RCC 7860 (cell line): ENCODE measurements at regions not wholly inside any gene's neighbourhood (a gene's known extent, or its start where the extent isn't known, plus 50 kb on each side); places are given as distances from the start of the nearest gene placed in this dataset.
A peak's percentile ranks its signal among the peaks of the same experiment; 100 is the strongest.
"Not testable (repeated sequence)": the region's sequence is repeated elsewhere in the genome, so short reads cannot be mapped to it uniquely, and the experiment has no call there.

Experiments used
- DNase-seq: peaks from one replicate; pipeline ENCODE4 v3.0.0-alpha.2; 2015; ENCODE audit warnings: low spot score
- FAIRE-seq: peaks from 2 replicates; lab custom pipeline; 2012; peaks lifted over from hg19 to GRCh38; lab: Jason Lieb, UNC

DNA sequence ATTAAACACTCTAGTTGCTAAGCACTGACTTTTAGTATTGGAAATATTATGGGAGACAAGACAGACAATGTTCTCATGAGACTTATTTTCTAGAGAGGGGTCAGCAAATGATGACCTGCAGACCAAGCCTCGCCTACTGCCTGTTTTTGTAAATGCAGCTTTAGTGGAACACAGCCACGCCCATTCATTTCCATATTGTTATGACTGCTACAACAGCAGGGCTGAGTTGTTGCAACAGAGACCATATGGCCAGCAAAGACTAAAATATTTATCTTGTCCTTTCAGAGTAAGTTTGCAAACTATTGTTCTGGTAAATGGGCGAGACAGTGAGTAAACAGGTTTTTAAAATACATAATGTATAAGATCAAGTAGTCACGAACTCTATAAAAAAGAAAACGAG, 570.2 kb downstream of the NTRK3 start:
- no peak for FAIRE-seq
- DNase-seq, result no peak

DNA sequence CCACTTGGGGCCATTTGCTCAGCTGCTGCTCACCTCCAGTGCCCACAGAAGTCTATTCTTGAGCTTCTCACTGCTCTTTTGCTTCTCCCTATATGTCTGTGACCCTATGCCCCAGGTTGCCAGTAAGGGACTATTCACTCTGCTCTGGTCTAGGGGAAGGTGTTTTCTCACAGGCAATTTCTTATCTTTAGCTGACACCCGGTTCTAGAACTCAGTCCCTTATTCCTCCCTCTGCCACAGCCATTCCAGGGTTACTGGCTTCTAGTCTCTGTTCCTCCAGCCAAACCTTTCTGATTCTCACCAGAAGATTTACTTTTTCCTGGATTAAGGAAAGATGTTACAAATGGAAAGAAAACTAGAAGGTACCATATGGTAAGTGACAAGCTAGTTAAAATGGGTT, 574.0 kb downstream of the NTRK3 start:
- DNase-seq (no peak), FAIRE-seq (no peak)

DNA sequence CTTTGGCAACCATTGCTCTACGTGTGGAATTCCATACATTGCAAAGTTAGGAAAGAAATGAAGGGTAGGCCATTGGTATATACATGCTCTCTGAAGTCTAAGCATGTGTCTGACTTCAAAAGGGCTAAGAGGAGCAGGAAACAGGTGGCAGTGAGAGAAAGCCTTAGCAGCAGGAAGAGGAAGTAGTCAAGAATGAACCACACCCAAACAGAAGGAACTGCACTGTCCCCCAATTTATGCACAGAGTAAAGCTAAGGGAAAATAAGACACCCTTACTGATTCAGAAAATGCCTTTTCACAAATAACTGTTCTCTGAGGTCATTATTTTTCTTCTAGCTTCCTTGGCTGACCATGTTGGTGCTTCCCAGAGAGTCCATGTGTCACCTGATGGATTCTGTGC, 575.4 kb downstream of the NTRK3 start:
- no peak for DNase-seq
- no peak for FAIRE-seq

DNA sequence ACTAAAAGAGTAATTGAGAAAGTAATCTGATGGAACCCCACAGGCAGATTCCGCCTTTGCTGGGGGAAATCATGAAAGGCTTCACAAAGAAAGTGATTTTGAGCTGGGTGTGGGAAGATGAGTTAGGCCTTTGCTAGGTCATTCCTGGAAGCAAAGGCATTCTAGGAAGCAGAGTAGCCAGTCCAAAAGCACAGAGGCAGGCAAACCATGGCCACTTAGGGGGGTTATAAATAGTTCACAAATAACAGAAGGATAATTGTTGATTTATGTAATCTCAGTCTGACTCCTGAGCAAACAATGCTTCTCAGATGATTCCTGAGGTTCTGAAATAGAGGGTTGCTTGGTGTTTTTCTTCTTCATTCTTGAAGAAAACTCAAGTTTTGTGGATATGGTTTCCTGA, 576.3 kb downstream of the NTRK3 start:
- DNase-seq, result no peak
- no peak for FAIRE-seq

DNA sequence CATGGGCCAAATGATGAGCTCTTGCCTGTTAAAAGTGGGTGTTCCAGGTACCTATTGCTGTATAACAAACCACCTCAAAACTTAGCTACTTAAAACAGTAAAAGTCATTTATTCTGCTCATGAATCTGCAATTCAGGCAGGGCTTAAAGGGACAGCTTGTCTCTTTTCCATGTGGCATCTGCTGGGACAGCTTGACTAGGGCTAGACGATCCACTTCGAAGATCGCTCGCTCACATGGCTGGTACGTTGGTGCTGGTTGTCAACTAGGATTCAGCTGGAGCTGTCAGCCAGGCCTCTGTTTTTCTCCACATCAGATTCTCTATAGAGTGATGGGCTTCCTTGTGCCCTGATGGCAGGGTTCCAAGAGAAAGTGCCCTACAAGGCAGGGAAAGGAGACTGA, 581.3 kb downstream of the NTRK3 start:
- no peak for FAIRE-seq
- no peak for DNase-seq

DNA sequence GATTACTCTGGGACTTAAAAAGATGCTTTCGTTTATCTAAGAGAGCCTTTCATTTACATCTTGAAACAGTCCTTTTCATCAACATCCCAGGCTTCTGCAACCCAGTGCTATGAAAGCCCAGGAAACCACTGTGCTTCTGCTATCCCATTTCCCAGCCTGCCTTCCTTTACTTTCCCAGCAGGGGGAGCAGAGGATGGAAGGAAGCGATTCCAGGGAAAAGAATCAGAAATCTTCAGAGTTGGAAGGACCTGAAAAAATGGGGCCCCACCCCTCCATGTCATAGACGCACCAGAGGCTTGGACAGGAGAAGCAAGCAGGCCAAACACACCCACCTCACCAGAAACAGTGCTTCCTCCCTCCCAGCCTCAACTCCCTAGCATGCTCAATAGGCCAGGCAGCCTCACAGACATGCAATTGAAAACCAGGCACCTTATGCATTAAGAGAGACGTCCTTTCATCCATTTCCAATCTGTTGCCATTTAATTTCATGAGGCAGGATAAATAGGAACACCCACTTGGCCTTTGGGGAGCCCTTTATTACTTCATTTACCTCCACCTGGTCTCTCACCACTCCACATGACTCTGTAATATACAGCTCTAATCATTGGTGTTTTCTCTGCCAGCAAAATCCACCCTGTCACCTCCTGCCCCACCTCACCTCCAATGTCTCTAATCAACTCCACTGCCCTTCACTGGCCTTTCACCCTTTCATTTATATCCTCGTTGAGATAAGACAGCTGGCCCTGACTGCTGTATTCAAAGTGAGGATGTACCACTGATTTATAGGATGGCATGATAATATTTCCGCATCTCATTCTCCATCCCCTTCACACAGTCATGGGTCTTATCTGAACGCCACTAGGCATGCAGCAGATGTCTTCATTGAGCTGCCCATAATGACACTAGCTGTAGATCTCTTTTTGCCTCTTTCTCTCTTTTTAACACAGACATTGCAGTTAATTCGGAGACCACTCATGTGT, 583.9 kb downstream of the NTRK3 start:
- FAIRE-seq (no peak), DNase-seq (peak; percentile 15)

DNA sequence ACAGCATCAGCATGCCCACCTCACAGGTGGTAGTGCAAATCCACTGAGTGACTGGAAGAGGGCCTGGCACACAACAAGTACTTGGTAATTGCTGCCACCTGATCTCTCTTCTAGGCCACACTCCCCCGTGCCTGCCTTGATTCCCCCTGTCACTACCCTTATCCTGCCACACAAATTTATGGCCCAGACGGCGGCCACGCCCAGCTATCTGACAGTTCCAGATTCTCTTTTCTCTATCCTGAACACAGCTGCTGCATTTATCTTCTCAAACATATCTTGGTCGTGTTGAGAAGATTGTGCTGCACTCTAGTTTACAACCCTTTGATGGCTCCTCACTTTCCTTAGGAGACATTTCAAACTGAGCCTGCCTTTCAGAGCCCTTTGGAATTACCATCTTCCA, 585.2 kb downstream of the NTRK3 start:
- DNase-seq (no peak), FAIRE-seq (no peak)

DNA sequence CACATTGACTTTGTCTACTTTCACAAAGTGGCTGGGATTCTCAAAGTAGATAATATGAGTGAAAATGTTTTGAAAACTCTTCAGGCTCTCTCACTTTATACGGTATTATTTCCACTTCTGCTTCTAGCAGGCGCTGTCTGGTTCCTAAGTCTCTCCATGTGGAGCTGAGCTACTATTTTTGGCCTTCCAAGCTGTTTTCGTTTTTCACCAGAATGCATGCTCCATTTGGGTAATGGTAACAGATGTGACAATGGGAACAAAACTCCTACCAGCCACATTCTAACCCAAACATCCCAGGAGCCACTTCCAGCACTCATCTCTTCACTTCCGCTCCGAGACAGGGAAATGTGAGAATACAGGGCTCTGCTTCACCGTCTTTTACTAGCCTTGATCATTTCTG, 586.7 kb downstream of the NTRK3 start:
- FAIRE-seq, result no peak
- DNase-seq, result no peak

DNA sequence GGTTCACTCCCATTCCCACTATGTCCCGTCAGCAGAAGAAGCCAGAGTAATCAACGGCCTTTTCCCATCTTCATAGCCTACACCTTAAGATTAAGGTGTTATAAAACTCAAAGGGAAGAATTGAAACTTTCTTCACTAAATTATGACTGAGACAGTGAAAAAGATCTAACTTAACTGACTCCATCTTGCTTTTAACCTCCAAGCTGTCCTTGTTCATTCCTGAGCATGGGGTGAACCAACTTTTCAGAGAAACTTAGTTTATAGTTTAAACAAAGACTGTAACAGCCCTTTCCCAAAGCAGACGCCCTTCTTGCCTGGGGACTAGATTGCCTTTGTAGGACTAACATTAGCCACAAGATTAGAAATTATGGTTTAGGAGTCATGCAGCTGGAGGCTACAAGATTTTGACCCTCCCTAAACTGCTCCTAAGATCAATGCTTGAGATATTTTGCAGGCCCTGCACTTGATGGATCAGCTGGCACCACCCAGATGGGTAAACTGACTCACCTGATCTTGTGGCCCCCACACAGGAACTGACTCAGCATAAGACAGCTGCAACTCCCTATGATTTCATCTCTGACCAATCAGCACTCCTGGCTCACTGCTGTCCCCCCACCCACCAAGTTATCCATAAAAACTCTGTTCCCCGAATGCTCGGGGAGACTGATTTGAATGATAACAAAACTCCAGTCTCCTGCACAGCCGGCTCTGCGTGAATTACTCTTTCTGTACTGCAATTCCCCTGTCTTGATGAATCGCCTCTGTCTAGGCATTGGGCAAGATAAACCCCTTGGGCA, 587.6 kb downstream of the NTRK3 start:
- peak; percentile 42 for DNase-seq
- not testable (repeated sequence) for FAIRE-seq

DNA sequence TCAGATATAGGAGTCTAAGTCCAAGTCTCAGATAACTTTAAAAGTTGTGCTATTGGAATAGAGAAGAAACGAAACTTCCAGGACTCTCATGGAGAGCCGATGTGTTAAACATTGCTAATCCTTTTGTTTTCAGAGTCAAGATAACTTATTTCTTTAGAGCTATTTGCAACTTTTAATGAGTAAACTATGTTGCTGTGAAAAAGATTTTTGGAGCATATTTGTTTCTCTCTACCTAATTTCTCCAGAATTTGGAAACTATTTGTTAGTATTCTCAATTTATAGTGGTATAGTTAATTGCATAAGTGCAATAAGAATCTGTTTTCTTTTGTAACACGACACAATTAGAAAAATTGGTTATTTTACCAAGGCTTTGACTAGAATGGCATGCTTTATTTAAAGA, 588.9 kb downstream of the NTRK3 start:
- DNase-seq (no peak), FAIRE-seq (no peak)

DNA sequence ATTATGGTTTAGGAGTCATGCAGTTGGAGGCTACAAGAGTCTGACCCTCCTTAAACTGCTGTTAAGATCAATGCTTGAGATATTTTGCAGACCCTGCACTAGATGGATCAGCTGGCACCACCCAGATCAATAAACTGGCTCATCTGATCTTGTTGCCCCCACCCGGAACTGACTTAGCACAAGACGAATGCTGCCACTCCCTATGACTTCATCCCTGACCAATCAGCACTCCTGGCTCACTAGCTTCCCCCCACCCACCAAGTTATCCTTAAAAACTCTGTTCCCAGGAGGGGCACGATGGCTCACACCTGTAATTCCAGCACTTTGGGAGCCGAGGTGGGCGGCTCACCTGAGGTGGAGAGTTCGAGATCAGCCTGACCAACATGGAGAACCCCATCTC, 594.0 kb downstream of the NTRK3 start:
- no peak for FAIRE-seq

DNA sequence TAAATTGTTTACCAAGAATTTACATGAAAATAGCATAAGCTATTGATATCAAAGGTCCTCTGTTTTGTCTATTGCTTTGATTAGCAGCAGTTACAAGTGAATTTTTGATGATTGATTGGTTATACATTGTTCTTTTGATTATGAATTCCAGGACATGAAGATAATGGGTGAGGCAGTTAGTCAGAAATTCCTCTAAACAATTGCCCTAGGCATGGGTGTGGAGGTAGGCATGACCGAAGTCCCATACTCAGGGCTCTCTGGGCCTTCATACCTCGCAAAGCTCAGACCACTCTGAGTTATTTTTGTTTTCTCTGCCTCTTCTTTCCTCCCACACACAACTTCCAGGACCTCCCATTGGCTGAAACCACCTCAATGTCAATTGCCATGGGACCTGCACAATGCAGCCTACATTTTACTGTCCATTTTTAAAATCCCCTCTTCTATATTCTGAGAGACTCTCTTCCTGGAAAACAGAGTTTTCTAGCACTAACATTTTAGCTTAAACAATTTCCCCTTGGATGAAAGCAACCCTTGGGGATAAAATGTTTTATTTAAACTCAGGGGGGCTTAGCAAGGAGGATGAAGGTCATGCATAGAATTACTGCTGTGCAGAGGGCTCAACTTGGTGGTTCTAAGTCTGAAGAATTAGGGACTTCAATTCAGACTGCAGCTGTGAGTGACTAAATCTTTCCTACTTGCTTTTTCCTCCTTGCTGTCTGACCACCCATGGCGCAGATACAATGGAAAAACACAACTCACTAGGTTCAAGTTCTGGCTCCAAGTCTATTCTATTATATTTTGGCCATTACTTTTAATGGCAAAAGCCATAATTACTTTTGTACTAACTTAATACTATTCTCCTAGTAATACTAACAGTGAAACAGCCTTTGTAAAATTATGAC, 594.8 kb downstream of the NTRK3 start:
- DNase-seq (no peak), FAIRE-seq (no peak)

More for the DNA sequence above, 594.0 kb downstream of the NTRK3 start:
- no peak for DNase-seq

DNA sequence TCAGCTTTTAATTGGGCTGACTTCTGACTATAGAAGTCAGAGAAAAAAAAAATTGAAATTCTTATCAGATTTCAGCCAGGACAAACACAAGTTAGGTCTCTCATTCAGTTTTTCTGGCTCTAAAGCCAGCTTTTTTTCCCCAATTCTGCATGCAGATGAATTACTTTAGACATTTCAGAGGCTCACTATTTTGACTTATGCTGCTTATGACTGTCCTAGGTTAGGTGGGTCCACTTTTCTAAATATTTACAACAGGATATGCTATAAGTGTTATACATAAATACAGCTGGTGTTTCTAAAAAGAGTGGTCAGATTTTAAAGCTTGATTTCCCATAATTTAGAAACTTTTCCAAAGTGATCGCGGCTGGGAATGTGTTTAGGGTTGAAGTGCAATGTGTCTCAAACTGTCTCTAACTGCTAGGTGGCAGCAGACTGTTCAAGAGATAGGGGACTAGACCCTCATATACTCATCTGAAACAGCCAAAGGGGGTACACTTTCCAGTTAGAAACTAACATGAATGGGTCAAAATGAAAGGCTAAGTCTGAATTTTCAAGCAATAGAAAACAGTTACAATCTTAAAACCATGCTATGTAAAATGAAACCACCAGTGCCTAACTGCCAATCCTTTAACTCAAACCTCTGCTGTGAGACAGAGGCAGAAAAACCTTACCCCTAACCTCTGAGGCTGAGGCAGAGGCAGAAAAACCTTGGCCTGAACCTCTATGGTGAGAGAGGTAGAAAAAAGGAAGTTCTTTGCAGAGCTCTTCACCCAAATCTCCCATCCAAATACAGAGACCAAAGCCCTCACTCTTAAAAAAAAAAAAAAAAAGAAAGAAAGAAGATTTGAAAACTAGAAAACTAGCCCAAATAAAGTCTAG, 596.0 kb downstream of the NTRK3 start:
- no peak for DNase-seq
- no peak for FAIRE-seq

DNA sequence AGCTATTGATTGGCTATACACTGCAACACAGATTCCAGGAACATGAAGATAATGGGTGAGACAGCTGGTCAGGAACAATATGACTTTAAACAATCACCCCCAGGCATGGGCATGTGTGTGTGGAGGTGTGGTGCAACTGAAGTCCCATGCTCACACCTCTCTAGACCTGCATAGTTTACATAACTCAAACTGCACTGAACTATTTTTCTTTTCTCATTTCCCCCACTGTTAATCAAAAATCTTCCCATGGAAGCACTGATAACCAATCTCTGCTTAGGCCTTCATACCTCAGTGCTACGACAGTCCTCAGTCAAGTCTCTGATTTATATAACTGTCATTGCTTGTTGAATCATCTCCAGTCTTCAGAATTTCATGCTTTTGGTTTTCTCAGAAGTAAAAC, 600.2 kb downstream of the NTRK3 start:
- DNase-seq (no peak), FAIRE-seq (no peak)

DNA sequence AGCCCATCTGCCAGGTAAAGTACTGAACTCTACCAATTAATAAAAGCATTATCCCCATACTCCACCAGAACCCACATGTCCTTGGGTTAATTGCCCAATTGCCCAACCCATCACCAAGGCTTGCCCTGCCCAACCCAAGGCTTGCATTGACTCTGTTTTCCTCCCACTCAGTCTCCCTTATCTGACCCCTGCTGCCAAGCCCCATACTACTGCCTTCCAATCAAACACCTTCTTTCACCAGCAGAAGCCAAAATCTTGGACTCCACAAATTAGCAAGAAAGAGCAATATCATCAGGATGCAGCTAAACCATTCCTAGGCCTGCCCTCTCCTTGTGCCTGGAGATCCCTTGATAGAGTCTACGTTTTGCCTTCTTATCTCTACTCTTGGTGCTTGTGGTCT, 602.9 kb downstream of the NTRK3 start:
- no peak for FAIRE-seq
- no peak for DNase-seq

DNA sequence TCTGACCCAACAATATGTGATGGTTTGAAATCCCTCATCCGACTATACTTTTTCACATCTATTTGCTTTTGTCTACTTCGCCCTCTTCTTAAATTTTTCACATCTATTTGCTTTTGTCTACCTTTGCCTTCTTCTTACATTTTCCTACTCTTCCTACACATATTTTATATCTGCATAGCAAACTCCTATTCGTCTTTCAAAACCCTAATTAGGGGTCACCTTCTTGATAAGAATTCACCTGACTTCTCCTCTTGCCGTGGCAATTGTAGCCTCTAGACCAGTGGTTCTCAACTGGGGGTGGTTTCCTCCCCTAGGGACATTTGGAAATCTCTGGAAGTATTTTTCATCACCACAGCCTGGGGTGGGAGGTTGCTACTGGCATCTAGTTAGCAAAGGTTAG, 607.4 kb downstream of the NTRK3 start:
- no peak for DNase-seq
- no peak for FAIRE-seq

DNA sequence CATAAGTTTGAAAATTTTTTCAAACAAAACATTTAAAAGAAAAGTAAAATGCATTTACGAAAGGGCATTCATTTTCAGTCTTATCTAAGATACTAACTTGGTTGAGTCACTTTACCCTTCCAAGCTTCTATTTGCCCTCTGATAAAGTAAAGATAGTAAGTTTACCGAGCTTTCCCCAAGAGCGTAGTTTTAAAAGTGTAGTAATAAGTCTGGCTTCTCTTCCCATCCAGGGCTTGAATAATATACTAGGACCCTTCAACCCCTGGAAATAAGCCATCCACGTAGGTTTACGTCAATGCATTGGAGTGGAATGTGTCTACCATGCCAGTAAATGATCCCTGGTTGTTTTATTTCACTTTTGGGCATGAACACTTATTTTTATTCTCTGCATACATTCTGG, 608.3 kb downstream of the NTRK3 start:
- FAIRE-seq (no peak), DNase-seq (no peak)

DNA sequence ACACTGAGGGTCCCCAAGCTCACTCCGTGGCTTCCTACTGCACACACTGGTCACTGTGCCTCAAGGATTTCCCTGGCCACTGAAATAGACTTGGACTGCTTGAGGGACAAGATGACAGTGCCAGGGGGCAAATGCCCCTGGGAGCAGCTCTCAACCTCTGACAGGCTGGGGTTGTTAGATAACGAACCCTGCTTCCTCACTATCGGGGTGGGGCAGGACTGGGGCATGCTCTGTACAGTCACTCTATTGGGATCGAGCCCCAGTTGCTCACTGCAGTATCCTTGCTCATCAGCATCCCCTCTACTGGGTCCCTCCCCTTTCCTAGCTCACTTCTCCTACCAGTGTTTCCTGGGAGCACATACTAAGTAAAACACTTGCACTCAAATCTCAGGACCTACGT, 610.8 kb downstream of the NTRK3 start:
- no peak for DNase-seq
- no peak for FAIRE-seq

DNA sequence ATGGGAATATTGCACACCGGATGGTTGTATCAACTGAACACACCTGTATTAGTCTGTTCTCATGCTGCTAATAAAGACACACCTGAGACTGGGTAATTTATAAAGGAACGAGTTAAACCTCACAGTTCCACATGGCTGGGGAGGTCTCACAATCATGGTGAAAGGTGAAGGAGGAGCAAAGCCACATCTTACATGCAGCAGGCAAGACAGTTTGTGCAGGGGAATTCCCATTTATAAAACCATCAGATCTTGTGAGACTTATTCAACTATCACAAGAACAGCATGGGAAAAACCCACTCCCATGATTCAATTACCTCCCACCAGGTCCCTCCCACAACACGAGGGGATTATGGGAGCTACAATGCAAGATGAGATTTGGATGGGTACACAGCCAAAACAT, 613.5 kb downstream of the NTRK3 start:
- not testable (repeated sequence) for DNase-seq, FAIRE-seq
